Stimulated activated naive B cell treated with anti-CD40 and anti-IgM and Interleukin-4, amounts not matched to agents 10 μg/mL and 1 μg/mL and 100 μg/mL, for 72 hours (primary cell): ENCODE measurements at regions not wholly inside any gene's neighbourhood (a gene's known extent, or its start where the extent isn't known, plus 50 kb on each side); places are given as distances from the start of the nearest gene placed in this dataset.

Experiments used
- ATAC-seq, 2 donors: fragments of 150-1000 bp; cut with Tn5 transposase; replicated peaks; 2 replicates each; pipeline ENCODE4 v1.10.0; 2021; ENCODE audit warnings: moderate library complexity in 1 of 2
- DNase-seq: peaks from one replicate; pipeline ENCODE4 v3.0.0; 2021
- H3K27ac Mint-ChIP-seq: one replicate; pipeline ENCODE4 v1.8.0; 2022; ENCODE audit warnings: mild to moderate bottlenecking, mixed read lengths
- H3K27me3 Mint-ChIP-seq, 2 donors: one replicate each; pipeline ENCODE4 v1.8.0; 2022; ENCODE audit warnings: mixed read lengths in 2 of 2
- H3K36me3 Mint-ChIP-seq, 2 donors: one replicate each; pipeline ENCODE4 v1.8.0; 2022; ENCODE audit warnings: mixed read lengths in 2 of 2, mild to moderate bottlenecking in 1 of 2
- H3K4me1 Mint-ChIP-seq, 2 donors: one replicate each; pipeline ENCODE4 v1.8.0; 2022; ENCODE audit warnings: mixed read lengths in 2 of 2, mild to moderate bottlenecking in 1 of 2
- H3K4me3 Mint-ChIP-seq, 2 donors: one replicate each; pipeline ENCODE4 v1.8.0; 2022; ENCODE audit warnings: mild to moderate bottlenecking in 2 of 2, mixed read lengths in 2 of 2, moderate library complexity in 1 of 2
- H3K9me3 Mint-ChIP-seq, 2 donors: one replicate each; pipeline ENCODE4 v1.8.0; 2022; ENCODE audit warnings: mixed read lengths in 2 of 2, mild to moderate bottlenecking in 1 of 2

DNA sequence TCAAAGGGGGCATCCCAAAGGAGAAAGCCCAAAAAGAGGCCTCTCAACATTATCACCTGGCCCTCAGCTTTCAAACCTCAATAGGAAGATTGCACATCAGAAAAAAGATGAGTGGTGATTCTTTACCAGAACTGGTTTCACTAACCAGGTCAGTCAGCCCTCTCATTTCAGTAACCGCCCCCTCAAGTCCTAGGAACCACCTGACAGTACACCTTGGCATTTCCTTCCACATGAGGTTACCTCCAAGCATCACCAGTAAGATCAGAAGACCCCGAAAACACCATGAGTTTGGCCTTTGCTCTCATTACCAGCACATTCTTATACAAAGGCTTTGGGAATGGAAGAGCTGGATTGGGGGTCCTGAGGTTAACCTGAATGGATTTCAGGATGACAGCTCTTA, 200.5 kb downstream of the SUCLA2 start:
- H3K4me1 Mint-ChIP-seq = no peaks in the 10 kb centered on the region
- H3K27ac Mint-ChIP-seq = no peak overlapping the region
- DNase-seq (no peak), ATAC-seq (no peak)
- H3K36me3 Mint-ChIP-seq = peaks cover 2 to 4% of the 10 kb centered on the region in 2 donors
- H3K27me3 Mint-ChIP-seq = no peaks in the 10 kb centered on the region
- H3K4me3 Mint-ChIP-seq = no peak overlapping the region
- peaks cover 0 to 2% of the 10 kb centered on the region in 2 donors for H3K9me3 Mint-ChIP-seq

DNA sequence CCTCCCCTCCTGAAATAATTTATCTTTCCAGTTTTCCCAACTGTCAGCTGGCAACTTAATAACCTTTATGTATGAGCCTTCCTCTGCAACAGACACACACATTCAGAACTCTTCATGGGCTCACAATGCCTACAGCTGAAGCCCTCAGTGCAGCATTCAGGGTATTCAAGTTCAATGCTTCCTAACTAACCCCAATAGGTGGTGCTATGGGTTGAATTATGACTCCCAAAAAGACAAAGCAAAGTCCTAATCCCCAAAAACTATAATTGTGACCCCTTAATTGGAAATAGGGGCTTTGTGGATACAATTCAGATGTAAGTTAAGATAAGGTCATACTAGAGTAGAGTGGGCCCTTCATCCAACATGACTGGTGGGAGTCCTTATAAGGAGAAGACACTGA, 202.2 kb downstream of the SUCLA2 start:
- Mint-ChIP-seq H3K4me3 (no peak overlapping the region), H3K4me1 (no peaks in the 10 kb centered on the region), H3K27me3 (peaks cover 5 to 7% of the 10 kb centered on the region in 2 donors), H3K9me3 (no peaks in the 10 kb centered on the region), H3K27ac (no peak overlapping the region), H3K36me3 (peaks cover 2 to 4% of the 10 kb centered on the region in 2 donors)
- ATAC-seq (peak; percentile 43 to 50), DNase-seq (no peak)

DNA sequence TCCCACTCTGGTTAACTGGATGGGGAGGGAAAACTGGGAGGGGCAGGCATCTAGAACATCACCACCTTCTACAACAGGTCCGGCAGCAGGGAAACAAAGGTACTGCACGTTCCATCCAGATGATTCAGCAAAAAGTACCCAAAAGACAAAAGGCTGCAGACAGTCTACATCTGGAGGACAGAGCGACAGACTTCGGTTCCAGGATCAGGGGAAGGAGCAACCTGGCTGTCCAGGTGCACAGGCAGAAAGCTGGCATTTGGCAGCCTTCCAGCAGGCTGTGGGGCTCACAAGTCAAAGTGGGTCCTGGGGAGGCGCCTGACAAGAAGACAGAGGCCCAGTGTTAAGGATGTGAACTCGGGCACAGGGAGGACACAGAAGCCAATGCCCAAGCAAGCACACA, 202.9 kb downstream of the SUCLA2 start:
- H3K36me3 Mint-ChIP-seq = peaks cover 2 to 4% of the 10 kb centered on the region in 2 donors
- no peak for DNase-seq
- ATAC-seq = no peak

DNA sequence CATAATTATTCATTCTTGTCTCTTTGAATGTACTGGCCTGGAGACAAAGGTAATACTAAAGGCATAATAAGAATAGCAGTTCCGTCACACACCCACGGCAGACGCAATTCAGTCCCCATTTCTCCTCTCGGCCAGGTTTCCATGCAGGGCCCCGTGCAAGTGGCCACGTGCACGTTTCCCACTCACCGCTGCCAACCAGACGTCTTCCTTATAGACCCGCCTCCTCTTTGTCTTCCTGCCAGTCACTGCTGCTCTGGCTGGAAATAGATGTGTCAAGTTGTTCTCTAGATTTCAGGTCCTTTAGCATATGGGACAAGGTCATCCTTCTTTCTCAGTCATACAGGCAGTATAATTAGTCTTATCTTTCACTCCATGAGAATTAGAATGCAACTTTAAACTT, 204.3 kb downstream of the SUCLA2 start:
- Mint-ChIP-seq H3K9me3 (peaks cover 4 to 6% of the 10 kb centered on the region in 2 donors), H3K4me1 (no peaks in the 10 kb centered on the region), H3K27ac (no peak overlapping the region)

More for the DNA sequence above, 202.9 kb downstream of the SUCLA2 start:
- H3K27ac Mint-ChIP-seq = no peak overlapping the region
- H3K9me3 Mint-ChIP-seq = no peaks in the 10 kb centered on the region
- no peak overlapping the region for H3K4me3 Mint-ChIP-seq
- H3K27me3 Mint-ChIP-seq = peaks cover 5 to 7% of the 10 kb centered on the region in 2 donors
- no peaks in the 10 kb centered on the region for H3K4me1 Mint-ChIP-seq

DNA sequence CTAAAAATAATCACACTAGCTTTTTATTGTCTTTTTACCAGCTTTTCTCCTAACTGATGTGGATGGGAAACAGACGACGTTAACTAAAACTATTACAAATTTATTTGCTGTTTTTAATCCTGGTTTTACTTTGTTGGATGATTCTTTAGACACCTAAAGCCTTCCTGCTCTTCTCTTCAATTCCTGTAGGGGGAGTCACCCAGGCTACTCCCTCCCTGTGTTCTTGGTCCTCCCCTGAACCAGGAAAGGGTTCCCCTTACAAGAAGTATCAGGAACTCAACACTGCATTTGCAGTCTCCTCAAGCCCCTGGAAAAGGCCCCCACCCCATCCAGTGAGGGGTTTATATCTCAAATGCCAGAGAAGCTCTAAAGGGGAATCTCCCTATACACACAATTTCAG, 206.1 kb downstream of the SUCLA2 start:
- Mint-ChIP-seq H3K27me3 (peaks cover 5 to 7% of the 10 kb centered on the region in 2 donors), H3K4me3 (no peak overlapping the region), H3K27ac (no peak overlapping the region), H3K9me3 (peaks cover 15 to 22% of the 10 kb centered on the region in 2 donors), H3K36me3 (peaks cover 5 to 10% of the 10 kb centered on the region in 2 donors), H3K4me1 (no peaks in the 10 kb centered on the region)
- DNase-seq = no peak
- peak in 1 of 2 donors; percentile 51 for ATAC-seq

More for the DNA sequence above, 204.3 kb downstream of the SUCLA2 start:
- Mint-ChIP-seq H3K4me3 (no peak overlapping the region), H3K27me3 (peaks cover 5 to 7% of the 10 kb centered on the region in 2 donors), H3K36me3 (peaks cover 6% of the 10 kb centered on the region in 2 donors)
- DNase-seq = no peak
- no peak for ATAC-seq

- no peaks in the 10 kb centered on the region for H3K4me1 Mint-ChIP-seq
- ATAC-seq = no peak
- no peak overlapping the region for H3K27ac Mint-ChIP-seq
- no peak for DNase-seq
- peaks cover 5 to 10% of the 10 kb centered on the region in 2 donors for H3K36me3 Mint-ChIP-seq
- peaks cover 5 to 7% of the 10 kb centered on the region in 2 donors for H3K27me3 Mint-ChIP-seq
- H3K4me3 Mint-ChIP-seq = no peak overlapping the region
- H3K9me3 Mint-ChIP-seq = peaks cover 22 to 29% of the 10 kb centered on the region in 2 donors
These were observed 210.3 kb downstream of the SUCLA2 start for GRCh38 chr13:47790755-47791154.

- no peak overlapping the region for H3K4me3 Mint-ChIP-seq
- ATAC-seq (no peak), DNase-seq (no peak)
- H3K27ac Mint-ChIP-seq = no peak overlapping the region
- peaks cover 22 to 29% of the 10 kb centered on the region in 2 donors for H3K9me3 Mint-ChIP-seq
- H3K27me3 Mint-ChIP-seq = no peaks in the 10 kb centered on the region
- peaks cover 5 to 10% of the 10 kb centered on the region in 2 donors for H3K36me3 Mint-ChIP-seq
- H3K4me1 Mint-ChIP-seq = no peaks in the 10 kb centered on the region
These were observed 212.2 kb downstream of the SUCLA2 start for GRCh38 chr13:47788844-47789243.

GRCh38 chr13:47774671-47774994, 226.4 kb downstream of the SUCLA2 start:
- Mint-ChIP-seq H3K9me3 (peaks cover 5 to 10% of the 10 kb centered on the region in 2 donors), H3K4me1 (no peaks in the 10 kb centered on the region), H3K27ac (no peak overlapping the region), H3K36me3 (no peaks in the 10 kb centered on the region), H3K27me3 (peaks cover 24 to 26% of the 10 kb centered on the region in 2 donors), H3K4me3 (no peak overlapping the region)
- no peak for DNase-seq
- ATAC-seq = peak; percentile 12 to 38

- H3K4me1 Mint-ChIP-seq = no peaks in the 10 kb centered on the region
These were observed 236.3 kb downstream of the SUCLA2 start for GRCh38 chr13:47764817-47765216.

GRCh38 chr13:47757466-47758080, 243.5 kb downstream of the SUCLA2 start:
- peaks cover 4 to 9% of the 10 kb centered on the region in 2 donors for H3K27me3 Mint-ChIP-seq
- DNase-seq (no peak), ATAC-seq (no peak)
- no peak overlapping the region for H3K4me3 Mint-ChIP-seq
- no peaks in the 10 kb centered on the region for H3K4me1 Mint-ChIP-seq
- H3K9me3 Mint-ChIP-seq = peaks cover 5 to 7% of the 10 kb centered on the region in 2 donors
- no peaks in the 10 kb centered on the region for H3K36me3 Mint-ChIP-seq
- H3K27ac Mint-ChIP-seq = no peak overlapping the region

More at GRCh38 chr13:47764817-47765216, 236.3 kb downstream of the SUCLA2 start:
- H3K27ac Mint-ChIP-seq = no peak overlapping the region
- H3K27me3 Mint-ChIP-seq = peaks cover 8 to 15% of the 10 kb centered on the region in 2 donors
- ATAC-seq (no peak), DNase-seq (no peak)
- H3K4me3 Mint-ChIP-seq = no peak overlapping the region
- peaks cover 0 to 9% of the 10 kb centered on the region in 2 donors for H3K9me3 Mint-ChIP-seq
- no peaks in the 10 kb centered on the region for H3K36me3 Mint-ChIP-seq

- DNase-seq (no peak), ATAC-seq (no peak)
- no peaks in the 10 kb centered on the region for H3K9me3 Mint-ChIP-seq
- H3K27ac Mint-ChIP-seq = no peak overlapping the region
- H3K4me1 Mint-ChIP-seq = no peaks in the 10 kb centered on the region
- H3K27me3 Mint-ChIP-seq = peaks cover 12 to 13% of the 10 kb centered on the region in 2 donors
- no peak overlapping the region for H3K4me3 Mint-ChIP-seq
- H3K36me3 Mint-ChIP-seq = no peaks in the 10 kb centered on the region
These were observed 253.2 kb downstream of the SUCLA2 start for GRCh38 chr13:47747901-47748300.

DNA sequence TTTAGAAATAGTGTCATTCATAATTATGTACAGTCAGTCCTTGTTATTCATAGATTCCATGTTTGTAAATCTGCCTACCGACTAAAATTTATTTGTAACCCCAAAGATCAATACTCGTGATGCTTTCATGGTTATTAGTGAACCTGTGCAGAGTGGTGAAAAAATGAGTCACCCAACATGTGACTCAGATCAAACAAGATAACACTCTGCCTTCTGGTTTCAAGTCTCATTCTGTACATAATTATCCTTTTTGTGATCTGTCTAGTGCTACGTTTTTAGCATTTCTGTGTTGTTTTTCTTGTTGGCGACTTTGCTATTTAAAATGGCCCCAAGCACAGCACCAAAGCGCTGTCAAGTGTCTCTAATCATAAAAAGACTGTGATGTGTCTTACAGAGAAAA, 274.7 kb downstream of the SUCLA2 start:
- Mint-ChIP-seq H3K27ac (no peak overlapping the region), H3K9me3 (no peaks in the 10 kb centered on the region), H3K4me3 (no peak overlapping the region), H3K4me1 (no peaks in the 10 kb centered on the region), H3K36me3 (no peaks in the 10 kb centered on the region), H3K27me3 (peaks cover 0 to 3% of the 10 kb centered on the region in 2 donors)
- DNase-seq (no peak), ATAC-seq (no peak)

- H3K9me3 Mint-ChIP-seq = no peaks in the 10 kb centered on the region
- DNase-seq (no peak), ATAC-seq (no peak)
- peaks cover 0 to 3% of the 10 kb centered on the region in 2 donors for H3K27me3 Mint-ChIP-seq
- H3K4me3 Mint-ChIP-seq = no peak overlapping the region
- no peak overlapping the region for H3K27ac Mint-ChIP-seq
- H3K36me3 Mint-ChIP-seq = no peaks in the 10 kb centered on the region
- no peaks in the 10 kb centered on the region for H3K4me1 Mint-ChIP-seq
These were observed 277.2 kb downstream of the SUCLA2 start for GRCh38 chr13:47723898-47724297.

GRCh38 chr13:47719164-47719563, 281.9 kb downstream of the SUCLA2 start:
- H3K36me3 Mint-ChIP-seq = no peaks in the 10 kb centered on the region
- H3K4me1 Mint-ChIP-seq = no peaks in the 10 kb centered on the region
- ATAC-seq (no peak), DNase-seq (no peak)
- H3K4me3 Mint-ChIP-seq = no peak overlapping the region
- H3K27me3 Mint-ChIP-seq = no peaks in the 10 kb centered on the region
- H3K9me3 Mint-ChIP-seq = no peaks in the 10 kb centered on the region
- no peak overlapping the region for H3K27ac Mint-ChIP-seq

DNA sequence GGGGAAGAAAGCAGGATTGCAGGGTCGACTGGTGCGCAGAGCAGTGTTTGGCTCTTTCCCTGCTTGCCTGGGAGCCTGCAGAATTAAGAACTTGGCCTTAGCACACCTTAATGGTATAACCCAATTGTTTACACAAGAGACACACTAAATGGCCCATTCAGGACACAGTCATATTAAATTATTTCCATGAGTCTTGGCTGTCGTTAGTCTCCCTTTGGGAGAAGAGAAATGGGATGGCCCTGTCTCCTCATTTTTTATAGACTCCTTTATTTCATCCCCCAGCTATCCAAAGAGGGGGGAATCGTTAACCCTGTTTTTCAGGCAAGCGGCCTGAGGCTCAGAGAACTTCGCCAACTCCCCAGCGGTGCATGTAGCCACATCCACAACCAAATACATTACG, 282.5 kb downstream of the SUCLA2 start:
- Mint-ChIP-seq H3K4me1 (no peaks in the 10 kb centered on the region), H3K36me3 (no peaks in the 10 kb centered on the region)

More for the DNA sequence above, 282.5 kb downstream of the SUCLA2 start:
- Mint-ChIP-seq H3K9me3 (no peaks in the 10 kb centered on the region), H3K27me3 (no peaks in the 10 kb centered on the region), H3K4me3 (no peak overlapping the region), H3K27ac (no peak overlapping the region)
- DNase-seq = no peak
- ATAC-seq = no peak
